GM12873 (cell line): ENCODE measurements at regions not wholly inside any gene's neighbourhood (a gene's known extent, or its start where the extent isn't known, plus 50 kb on each side); places are given as distances from the start of the nearest gene placed in this dataset.

Experiments
- TF ChIP-seq, protein P1 (sequence below): IDR thresholded peaks from 2 replicates; pipeline ENCODE4 v1.5.1; 2012; ENCODE audit warnings: low read depth, mild to moderate bottlenecking, moderate library complexity, low read length, control low read depth; ENCODE audit not compliant: insufficient read depth; ENCODE audit errors: missing control alignments

DNA sequence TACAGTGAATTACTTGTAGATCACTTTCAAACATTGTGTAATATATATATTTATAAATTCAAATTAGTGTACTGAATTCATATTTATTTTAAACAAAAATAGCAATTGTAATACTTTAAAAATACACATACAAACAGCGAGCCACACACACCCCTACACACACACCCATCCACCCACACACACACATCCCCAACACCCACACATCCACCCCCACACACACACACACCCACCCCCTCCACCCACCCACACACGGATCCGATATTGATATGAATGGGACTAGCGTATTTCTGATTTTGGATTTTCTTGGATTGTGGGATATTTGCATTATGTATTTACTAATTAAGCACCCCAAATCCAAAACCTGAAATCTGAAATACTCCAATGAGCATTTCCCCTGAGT lies 451.2 kb downstream of the PCDH7 start:
- TF ChIP-seq, protein P1, sequence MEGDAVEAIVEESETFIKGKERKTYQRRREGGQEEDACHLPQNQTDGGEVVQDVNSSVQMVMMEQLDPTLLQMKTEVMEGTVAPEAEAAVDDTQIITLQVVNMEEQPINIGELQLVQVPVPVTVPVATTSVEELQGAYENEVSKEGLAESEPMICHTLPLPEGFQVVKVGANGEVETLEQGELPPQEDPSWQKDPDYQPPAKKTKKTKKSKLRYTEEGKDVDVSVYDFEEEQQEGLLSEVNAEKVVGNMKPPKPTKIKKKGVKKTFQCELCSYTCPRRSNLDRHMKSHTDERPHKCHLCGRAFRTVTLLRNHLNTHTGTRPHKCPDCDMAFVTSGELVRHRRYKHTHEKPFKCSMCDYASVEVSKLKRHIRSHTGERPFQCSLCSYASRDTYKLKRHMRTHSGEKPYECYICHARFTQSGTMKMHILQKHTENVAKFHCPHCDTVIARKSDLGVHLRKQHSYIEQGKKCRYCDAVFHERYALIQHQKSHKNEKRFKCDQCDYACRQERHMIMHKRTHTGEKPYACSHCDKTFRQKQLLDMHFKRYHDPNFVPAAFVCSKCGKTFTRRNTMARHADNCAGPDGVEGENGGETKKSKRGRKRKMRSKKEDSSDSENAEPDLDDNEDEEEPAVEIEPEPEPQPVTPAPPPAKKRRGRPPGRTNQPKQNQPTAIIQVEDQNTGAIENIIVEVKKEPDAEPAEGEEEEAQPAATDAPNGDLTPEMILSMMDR = no peak

DNA sequence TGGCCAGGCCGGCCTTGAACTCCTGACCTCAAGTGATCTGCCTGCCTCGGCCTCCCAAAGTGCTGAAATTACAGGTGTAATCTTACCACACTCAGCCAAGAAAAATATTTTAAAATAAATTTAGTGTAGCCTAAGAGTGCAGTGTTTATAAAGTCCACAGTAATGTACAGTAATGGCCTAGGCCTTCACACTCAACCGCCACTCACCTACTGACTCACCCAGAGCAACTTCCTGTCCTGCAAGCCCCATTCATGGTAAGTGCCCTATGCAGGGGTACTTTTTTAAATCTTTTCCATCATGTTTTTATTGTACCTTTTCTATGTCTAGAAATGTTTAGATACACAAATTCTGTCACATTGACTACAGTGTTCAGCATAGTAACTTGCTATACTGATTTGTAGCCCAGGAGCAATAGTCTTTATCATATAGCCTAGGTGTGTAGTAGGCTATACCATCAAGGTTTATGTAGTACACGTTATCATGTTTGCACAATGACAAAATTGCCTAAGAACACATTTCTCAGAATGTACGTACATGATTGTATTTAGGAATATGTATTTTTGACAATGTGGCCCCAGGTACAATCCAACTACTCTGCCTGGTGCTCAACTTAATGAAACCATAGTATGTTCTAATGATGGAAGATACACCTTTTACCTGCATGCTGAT lies 455.2 kb downstream of the PCDH7 start:
- TF ChIP-seq, protein P1 = no peak

DNA sequence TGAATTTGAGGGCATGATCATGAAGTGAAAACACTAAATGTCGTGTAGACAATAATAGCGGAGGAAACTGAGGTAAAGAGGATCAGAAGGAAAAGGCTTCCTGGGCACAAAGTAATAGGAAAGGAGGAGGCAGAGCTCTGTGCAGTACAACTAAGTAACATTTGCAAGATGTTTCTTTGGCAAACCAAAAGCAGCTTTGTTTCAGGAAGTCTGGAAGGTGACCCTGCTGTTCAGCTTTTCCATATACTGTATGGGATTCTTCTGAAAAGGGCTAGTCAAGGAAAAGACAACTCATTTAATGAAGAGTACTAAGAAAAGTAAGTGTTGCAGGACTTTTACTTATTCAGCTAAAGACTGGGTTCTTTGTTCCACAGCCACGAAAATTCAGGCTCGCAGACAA lies 463.1 kb downstream of the PCDH7 start:
- TF ChIP-seq, protein P1 = no peak

DNA sequence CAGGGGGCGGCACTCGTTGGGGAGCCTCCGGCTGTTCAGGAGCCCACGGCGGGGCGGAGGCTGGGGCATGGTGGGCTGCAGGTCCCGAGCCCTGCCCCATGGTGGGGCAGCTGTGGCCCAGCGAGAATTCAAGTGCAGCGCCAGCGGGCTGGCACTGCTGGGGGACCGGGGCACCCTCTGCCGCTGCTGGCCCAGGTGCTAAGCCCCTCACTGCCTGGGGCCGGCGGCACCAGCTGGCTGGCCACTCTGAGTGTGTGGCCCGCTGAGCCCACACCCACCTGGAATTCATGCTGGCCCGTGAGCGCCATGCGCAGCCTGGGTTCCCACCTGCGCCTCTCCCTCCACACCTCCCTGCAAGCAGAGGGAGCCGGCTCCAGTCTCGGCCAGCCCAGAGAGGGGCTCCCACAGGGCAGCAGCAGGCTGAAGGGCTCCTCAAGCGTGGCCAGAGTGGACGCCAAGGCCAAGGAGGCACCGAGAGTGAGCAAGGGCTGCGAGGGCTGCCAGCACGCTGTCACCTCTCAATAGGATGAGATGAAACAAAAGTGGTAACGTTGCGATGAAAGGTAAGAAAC lies 464.9 kb downstream of the PCDH7 start:
- TF ChIP-seq, protein P1 = no peak

DNA sequence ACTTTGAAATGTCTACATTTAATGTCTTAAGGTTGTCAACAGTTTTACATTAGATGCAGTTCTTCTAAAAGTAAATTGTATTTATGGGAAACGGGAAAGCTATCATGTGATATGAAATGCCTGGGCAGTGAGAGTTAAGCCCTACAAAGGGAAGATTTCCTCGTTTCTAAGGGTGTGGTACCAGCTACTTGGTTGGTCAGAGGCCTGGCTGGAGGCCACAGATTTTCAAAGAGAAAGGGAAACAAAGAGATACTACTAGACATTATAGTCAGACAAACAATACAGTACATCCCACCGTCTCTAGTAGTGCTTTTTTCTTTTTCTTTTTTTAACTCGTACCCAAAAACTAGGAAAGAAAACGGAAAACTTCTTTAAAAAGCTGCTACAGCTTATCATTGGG lies 467.8 kb downstream of the PCDH7 start:
- TF ChIP-seq, protein P1 = no peak

DNA sequence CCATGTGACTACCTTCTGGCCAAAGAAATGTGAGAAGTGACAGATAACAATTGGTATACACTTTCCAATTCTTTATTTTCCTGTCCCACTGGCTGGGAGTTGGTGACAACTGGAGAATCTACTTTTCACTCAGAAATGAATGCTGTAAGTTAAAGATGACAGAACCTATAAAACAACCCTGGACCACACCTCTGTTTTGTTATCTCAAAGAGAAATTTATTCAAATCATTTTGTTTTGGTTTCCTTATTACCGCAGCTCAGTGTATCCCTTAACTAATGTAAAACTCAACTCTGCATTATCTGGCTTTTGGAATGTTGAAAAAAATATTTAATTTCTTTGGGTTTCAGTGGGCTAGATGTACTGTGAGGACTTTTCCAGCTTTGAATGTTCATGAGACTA lies 469.8 kb downstream of the PCDH7 start:
- TF ChIP-seq, protein P1 = no peak

DNA sequence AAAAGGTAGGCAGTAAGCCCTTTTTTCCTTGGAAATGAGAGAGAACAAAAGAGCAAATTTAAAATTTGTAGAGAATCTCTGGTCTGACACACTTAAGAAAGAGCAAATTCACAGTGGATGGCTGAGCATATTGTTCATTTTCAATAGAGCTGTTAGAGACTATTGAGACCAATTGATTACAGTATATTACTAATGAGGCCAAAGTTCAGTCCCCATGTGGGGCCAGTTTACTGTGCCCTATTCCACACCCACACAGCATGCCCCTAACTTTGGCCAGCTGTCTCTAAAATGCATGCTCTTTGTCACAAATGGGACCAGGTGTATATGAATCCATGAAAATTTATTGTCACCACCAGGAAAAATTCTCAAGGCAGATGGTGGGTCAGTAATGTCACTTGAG lies 470.5 kb downstream of the PCDH7 start:
- TF ChIP-seq, protein P1 = no peak

DNA sequence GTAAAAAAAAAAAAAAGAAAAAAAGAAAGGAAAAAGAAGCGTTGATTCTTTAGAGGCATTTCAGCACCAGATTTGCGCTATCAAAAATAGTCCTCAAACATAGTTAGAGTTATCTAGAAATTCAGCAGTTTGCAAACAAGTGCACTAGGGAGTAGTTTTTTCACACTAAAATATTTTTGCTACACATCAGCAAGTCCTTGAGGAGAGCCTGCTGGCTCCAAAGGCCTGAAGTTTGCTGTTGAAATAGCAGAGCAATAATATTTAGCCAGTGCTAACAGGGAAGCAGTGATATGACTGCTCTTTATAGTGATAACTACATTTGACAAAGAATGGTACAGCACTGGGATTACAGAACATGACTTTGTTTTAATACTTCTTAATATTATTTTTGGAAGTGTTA lies 472.2 kb downstream of the PCDH7 start:
- TF ChIP-seq, protein P1 = no peak
